ENCODE measurements at regions not wholly inside any gene's neighbourhood (a gene's known extent, or its start where the extent isn't known, plus 50 kb on each side); places are given as distances from the start of the nearest gene placed in this dataset.
"Not testable (repeated sequence)": the region's sequence is repeated elsewhere in the genome, so short reads cannot be mapped to it uniquely, and the experiment has no call there.

- no peak for ATAC-seq
- H3K36me3 Mint-ChIP-seq: no peaks in the 10 kb centered on the region
- H3K4me3 Mint-ChIP-seq: peak overlapping the region; percentile 57 to 85 (median 76)
- DNase-seq: no peak
- H3K4me1 Mint-ChIP-seq: peaks cover 18 to 54% (median 46%) of the 10 kb centered on the region in 4 donors
- H3K9me3 Mint-ChIP-seq: no peaks in the 10 kb centered on the region
- no peaks in the 10 kb centered on the region for H3K27me3 Mint-ChIP-seq
- POLR2A ChIA-PET: interaction anchor here (0.7 to 1.9 kb wide), 12 partner anchors 10 to 287 kb away, joined by 3 to 17 read pairs (median 4); no protein-coding TSS in a partner anchor
- peak overlapping the region; percentile 86 to 98 (median 94) for H3K27ac Mint-ChIP-seq
Observed at GRCh38 chr20:53652859-53653517, 59.3 kb upstream of the ZNF217 start.

GRCh38 chr20:53652090-53652858 lies 58.6 kb upstream of the ZNF217 start:
- Mint-ChIP-seq H3K4me1 (peaks cover 14 to 47% (median 40%) of the 10 kb centered on the region in 4 donors), H3K4me3 (peak overlapping the region; percentile 57 to 85 (median 76)), H3K27ac (peak overlapping the region; percentile 86 to 98 (median 94)), H3K9me3 (no peaks in the 10 kb centered on the region), H3K27me3 (no peaks in the 10 kb centered on the region), H3K36me3 (no peaks in the 10 kb centered on the region)
- DNase-seq (peak in 6 of 10 donors; percentile 12 to 55 (median 37)), ATAC-seq (peak; percentile 84 to 91)
- POLR2A ChIA-PET: interaction anchor here (0.7 to 1.9 kb wide), 13 partner anchors 9 to 264 kb away, joined by 3 to 17 read pairs (median 4); no protein-coding TSS in a partner anchor

DNA sequence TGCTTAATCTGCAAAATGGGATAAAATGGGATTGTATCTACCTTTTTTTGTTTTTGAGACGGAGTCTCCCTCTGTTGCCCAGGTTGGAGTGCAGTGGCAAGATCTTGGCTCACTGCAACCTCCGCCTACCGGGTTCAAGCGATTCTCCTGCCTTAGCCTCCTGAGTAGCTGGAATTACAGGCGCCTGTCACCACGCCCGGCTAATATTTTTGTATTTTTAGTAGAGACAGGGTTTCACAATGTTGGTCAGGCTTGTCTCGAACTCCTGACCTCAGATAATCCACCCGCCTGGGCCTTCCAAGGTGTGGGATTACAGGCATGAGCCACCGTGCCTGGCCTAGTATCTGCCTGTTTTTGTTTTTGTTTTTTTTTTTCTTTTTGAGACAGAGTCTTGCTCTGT lies 55.9 kb upstream of the ZNF217 start:
- Mint-ChIP-seq H3K27ac (peak overlapping the region in 1 of 10 donors; percentile 75), H3K4me1 (peaks cover 18 to 37% (median 31%) of the 10 kb centered on the region in 4 donors)
- not testable (repeated sequence) for H3K27me3 Mint-ChIP-seq, H3K4me3 Mint-ChIP-seq, H3K9me3 Mint-ChIP-seq, H3K36me3 Mint-ChIP-seq, DNase-seq, ATAC-seq
- POLR2A ChIA-PET: interaction anchor here (1.2 to 1.5 kb wide), 2 partner anchors 11 to 15 kb away, joined by 4 to 5 read pairs; no protein-coding TSS in a partner anchor

DNA sequence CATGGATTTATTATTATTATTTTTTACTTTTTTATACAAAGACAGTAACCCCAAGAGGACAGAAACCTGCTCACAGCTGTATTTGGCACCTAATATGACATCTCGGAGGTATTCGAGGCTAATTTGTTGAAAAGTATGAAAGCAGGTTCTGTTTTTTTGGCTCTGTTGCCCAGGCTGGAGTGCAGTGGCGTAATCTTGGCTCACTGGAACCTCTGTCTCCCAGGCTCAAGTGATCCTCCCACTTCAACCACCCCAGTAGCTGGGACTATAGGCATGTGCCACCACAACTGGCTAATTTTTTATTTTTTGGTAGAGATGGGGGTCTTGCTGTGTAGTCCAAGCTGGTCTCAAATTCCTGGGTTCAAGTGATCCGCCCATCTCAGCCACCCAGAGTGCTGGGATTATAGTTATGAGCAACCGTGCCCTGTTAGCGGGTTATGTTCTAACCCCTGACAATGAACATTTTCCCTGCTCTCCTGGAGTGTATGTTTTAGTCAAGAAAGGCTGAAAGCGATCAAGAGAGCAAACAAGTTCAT lies 53.7 kb upstream of the ZNF217 start:
- Mint-ChIP-seq H3K27ac (peak overlapping the region in 1 of 10 donors; percentile 21), H3K36me3 (no peaks in the 10 kb centered on the region), H3K9me3 (no peaks in the 10 kb centered on the region), H3K4me1 (peaks cover 17 to 39% (median 33%) of the 10 kb centered on the region in 4 donors), H3K27me3 (no peaks in the 10 kb centered on the region), H3K4me3 (no peak overlapping the region)
- ATAC-seq (no peak), DNase-seq (no peak)
- POLR2A ChIA-PET: interaction anchor here (0.6 to 1.5 kb wide), 2 partner anchors 12 to 225 kb away, joined by 3 to 5 read pairs; no protein-coding TSS in a partner anchor

- POLR2A ChIA-PET: interaction anchor here (0.6 to 1.5 kb wide), 4 partner anchors 12 to 49 kb away, joined by 3 to 4 read pairs (median 4); no protein-coding TSS in a partner anchor
- peak overlapping the region in 4 of 10 donors; percentile 2 to 99 (median 23) for H3K27ac Mint-ChIP-seq
- H3K4me1 Mint-ChIP-seq: peaks cover 17 to 41% (median 34%) of the 10 kb centered on the region in 4 donors
Observed at GRCh38 chr20:53646550-53646949, 52.9 kb upstream of the ZNF217 start.

DNA sequence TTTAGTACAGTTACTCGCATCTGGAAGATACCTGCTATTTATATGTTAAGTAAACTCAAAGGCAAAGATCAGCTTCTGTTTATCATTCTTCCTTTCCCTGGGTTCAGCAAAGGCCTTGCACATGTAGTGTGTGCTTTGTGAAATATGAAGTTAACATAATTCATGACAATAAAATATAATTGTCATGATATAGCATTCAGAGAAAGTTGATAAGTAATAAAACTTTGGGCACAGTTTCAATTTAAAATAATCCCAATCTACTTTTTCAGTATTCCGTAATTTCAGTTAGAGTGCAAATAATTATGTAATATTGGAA lies 51.9 kb upstream of the ZNF217 start:
- Mint-ChIP-seq H3K4me3 (peak overlapping the region in 1 of 10 donors; percentile 6), H3K27ac (peak overlapping the region; percentile 32 to 99 (median 60)), H3K27me3 (no peaks in the 10 kb centered on the region), H3K9me3 (no peaks in the 10 kb centered on the region), H3K36me3 (no peaks in the 10 kb centered on the region), H3K4me1 (peaks cover 19 to 49% (median 41%) of the 10 kb centered on the region in 4 donors)
- ATAC-seq: no peak
- DNase-seq: no peak
- POLR2A ChIA-PET: interaction anchor here (0.5 to 1.5 kb wide), 6 partner anchors 11 to 175 kb away, joined by 3 to 4 read pairs (median 3); no protein-coding TSS in a partner anchor

More at GRCh38 chr20:53646550-53646949, 52.9 kb upstream of the ZNF217 start:
- H3K4me3 Mint-ChIP-seq: no peak overlapping the region
- ATAC-seq (no peak), DNase-seq (no peak)
- H3K9me3 Mint-ChIP-seq: no peaks in the 10 kb centered on the region
- no peaks in the 10 kb centered on the region for H3K36me3 Mint-ChIP-seq
- H3K27me3 Mint-ChIP-seq: no peaks in the 10 kb centered on the region

DNA sequence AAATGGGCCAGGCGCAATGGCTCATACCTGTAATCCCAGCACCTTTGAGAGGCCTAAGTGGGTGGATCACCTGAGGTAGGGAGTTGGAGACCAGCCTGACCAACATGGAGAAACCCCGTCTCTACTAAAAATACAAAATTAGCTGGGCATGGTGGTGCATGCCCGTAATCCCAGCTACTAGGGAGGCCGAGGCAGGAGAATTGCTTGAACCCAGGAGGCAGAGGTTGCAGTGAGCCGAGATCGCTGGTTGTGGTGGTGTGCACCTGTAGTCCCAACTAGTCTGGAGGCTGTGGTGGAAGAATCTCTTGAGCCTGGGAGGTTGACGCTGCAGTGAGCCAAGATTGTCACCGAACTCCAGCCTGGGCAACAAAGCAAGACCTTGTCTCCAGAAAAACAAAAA lies 50.5 kb upstream of the ZNF217 start:
- not testable (repeated sequence) for H3K27me3 Mint-ChIP-seq, ATAC-seq, DNase-seq, H3K9me3 Mint-ChIP-seq, H3K36me3 Mint-ChIP-seq
- Mint-ChIP-seq H3K27ac (peak overlapping the region; percentile 83 to 99 (median 97)), H3K4me3 (peak overlapping the region in 2 of 10 donors; percentile 10 to 19), H3K4me1 (peaks cover 26 to 55% (median 48%) of the 10 kb centered on the region in 4 donors)
- POLR2A ChIA-PET: interaction anchor here (1.9 to 3.2 kb wide), 5 partner anchors 9 to 49 kb away, joined by 7 to 42 read pairs (median 31); partner anchors contain the start of gene ZNF217
